ENCODE measurements at regions not wholly inside any gene's neighbourhood (a gene's known extent, or its start where the extent isn't known, plus 50 kb on each side); places are given as distances from the start of the nearest gene placed in this dataset.
"Not testable (repeated sequence)": the region's sequence is repeated elsewhere in the genome, so short reads cannot be mapped to it uniquely, and the experiment has no call there.

DNA sequence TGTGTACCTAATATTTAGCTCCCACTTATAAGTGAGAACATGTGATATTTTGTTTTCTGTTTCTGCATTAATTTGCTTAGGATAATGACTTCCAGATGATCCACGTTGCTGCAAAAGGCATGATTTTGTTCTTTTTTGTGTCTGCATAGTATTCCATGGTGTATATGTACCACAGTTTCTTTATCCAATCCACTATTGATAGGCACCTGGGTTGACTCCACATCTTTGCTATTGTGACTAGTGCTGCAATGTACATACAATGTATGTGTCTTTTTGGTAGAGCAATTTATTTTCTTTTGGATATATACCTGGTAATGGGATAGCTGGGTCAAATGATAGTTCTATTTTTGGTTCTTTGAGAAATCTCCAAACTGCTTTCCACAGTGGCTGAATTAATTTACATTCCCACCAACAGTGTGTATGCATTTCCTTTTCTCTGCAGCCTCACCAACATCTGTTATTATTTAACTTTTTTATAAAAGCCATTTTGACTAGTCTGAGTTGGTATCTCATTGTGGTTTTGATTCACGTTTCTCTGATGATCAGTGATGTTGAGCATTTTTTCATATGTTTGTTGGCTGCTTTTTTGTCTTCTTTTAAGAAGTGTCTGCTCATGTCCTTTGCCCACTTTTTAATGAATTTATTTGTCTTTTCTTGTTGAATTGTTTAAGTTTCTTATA lies 102.8 kb upstream of the GAS1 start:
- DNase-seq = not testable (repeated sequence)

DNA sequence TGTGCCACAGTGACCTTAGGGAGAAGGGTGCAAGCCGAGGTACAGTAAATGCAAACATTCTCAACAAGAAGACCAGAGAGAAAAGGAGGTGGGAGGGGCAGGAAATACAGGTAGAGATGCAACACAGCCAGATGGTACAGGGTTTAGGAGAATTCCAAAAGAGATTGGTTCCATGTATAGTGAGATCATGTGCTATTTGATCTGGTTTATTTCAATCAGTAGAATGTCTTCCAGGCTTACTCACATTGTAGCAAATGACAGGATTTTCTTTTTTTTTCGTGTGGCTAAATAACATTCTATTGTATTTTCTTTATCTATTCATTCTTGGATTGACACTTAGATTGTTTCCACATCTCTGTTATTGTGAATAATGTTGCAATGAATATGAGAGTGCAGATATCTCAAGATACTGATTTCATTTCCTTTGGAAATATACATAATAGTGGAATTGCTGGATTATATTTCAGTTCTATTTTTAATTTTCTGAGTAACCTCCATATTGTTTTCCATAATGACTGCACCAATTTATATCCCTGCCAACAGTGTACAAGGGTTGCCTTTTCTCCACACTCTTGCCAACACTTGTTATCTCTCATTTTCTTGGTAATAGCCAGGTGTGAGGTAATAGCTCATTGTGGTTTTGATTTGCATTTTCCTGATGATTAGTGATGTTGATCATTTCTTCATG lies 107.8 kb upstream of the GAS1 start:
- no peak for DNase-seq

DNA sequence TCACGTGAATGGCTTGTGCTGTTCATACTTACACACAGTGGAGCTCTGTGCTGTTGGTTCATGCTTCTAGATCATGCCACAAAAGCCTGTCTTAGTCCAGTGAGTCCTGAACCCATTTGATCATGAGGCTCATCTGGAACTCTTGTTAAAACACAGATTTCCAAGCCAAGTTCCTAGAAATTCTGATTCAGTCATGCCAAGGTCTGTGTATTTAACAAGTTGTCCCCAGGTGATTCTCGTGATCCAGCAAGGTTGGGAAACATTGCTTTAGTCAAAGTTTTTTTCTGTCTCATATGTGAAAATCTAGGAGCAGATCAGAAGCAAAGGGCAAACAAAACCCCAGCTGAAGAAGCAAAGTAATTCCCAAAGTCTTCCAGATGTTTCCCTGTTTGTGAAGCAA lies 112.5 kb upstream of the GAS1 start:
- DNase-seq = no peak

DNA sequence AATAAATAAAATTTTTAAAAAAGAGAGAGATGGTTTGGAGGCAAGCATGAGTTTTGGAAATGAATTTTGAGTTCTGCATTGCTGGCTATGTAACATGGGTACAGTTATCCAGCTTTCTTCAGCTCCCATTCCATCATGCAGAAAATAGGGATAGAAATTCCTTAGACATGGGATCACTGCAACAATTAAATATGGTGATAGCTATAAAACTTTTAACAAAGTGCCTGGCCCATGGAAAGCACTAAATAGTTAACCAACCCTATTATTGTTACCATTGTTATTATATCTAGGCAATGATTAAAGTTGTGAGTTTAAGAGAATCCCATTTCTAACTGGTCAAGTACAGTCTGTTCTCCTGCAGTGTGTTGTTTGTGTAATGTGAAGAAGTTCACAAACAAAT lies 115.4 kb upstream of the GAS1 start:
- DNase-seq = no peak

DNA sequence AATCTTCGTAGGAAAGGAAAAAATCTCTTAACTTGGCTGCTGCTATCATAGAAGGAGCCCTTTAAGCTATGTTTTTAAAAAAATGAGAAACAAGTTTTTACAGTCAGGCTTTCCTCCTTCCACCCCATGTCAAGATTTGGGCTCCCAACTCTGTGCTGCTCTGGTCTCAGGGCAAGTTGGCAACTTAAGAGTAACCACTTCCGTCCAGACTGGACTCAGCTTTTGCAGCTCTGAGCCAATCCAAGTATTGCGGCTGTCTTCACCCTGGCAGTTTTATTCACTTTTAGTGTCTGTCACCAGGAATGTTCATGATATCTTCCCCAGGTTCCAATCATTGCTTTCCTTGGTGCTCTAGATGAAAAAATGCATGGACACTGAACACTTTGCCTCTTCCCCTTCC lies 115.9 kb upstream of the GAS1 start:
- no peak for DNase-seq

DNA sequence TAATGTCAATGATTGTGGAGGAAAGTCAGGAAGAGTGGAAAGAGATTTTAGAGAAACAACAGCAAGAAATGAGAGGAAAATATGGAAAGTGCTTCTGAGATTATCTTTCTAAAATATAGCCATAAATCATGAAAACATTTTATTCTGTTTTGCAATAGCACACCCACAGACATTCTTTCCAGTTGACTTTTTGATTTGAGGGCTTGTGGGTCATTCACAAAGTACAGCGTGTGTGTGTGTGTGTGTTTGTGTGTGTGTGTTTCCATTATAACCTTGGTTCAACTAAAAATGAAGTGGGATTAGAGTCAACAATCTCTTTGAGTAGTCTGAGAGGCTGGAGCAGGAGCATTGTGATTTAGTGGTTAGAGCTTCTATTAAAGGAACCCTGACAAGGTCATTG lies 116.6 kb upstream of the GAS1 start:
- no peak for DNase-seq

DNA sequence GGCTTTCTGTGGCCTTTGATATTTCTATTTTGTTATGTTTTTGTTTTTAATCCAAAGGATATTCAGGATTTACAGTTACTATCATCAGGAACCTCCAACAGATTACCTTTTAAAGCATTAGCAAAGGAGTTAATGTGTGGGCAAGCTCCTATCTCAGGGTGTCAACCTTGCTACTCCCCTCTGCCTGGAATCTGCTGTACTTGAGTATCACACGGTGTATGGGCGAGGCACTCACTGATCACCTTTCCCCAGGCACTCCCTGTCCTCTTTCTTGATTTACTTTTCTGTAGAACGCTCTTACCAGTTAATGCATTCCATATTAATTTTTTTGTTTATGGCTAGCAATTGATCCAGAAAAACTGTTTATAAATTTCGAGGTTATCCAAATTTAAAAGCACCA lies 117.0 kb upstream of the GAS1 start:
- no peak for DNase-seq

DNA sequence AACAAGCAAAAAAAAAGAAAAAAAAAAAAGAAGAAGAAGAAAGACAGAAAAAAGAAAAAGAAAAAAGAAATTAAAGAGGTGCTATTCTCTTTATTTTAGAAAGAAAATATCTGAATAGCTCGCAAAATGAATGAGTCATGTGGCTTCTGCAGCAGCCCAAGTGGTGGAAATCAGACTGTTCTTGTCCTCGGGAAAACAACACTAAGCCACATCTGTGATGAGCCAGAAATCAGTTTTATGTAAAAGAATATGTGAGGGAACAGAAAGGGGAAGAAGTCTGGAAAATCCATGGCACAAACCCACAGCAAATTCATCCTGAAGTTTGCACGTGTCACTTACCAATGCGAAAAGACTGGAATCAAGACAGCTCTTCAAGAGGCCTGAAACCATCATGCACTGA lies 118.7 kb upstream of the GAS1 start:
- DNase-seq = no peak

DNA sequence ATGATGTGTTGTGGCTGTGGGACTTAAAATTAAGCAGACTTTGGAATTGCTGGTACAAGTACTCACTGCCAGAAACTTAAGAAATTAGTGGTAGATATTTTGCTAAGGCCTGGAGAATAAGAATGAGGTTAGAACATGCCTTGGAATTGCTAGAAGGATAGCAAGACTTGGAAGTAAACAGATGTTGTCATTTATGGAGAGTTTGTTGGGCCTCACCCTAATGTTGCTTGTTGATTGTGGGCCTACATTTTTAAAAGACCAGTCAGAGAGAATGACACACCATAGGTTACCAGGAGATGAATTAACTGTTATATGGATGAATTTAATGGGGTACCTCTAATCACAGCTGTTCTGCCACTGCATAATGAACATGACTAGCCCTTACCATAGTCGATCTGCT lies 120.1 kb upstream of the GAS1 start:
- no peak for DNase-seq

DNA sequence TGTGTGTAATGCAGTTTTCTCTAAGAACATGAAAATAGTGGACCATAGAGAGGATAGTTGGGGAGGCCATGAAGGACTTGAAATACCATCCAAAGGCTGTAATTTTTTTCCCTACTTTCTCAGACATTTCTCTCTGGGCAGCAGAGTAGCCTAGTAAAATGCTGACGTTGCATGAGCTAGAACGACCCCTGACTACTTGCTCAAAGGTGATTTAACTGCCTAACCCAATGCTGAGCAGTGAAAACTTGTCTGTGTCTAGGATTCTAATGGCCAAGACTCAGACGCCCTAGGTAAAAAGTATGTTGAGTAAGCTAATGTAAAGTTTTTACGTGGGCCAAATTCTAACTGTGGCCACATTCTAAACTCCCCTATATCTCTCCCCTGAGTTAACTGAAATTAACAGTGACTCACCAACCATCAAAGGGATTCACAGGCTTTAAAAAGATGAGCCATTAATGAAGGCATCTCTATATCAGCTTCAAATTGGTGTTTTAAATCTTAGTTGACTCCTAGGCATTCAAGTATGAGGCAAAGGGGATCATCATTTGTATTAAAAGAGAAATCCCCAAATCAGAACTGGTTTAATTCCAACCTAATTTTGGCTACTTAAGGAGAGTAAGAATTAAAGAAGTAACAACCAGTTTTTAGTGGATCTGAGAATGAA lies 121.0 kb upstream of the GAS1 start:
- no peak for DNase-seq

DNA sequence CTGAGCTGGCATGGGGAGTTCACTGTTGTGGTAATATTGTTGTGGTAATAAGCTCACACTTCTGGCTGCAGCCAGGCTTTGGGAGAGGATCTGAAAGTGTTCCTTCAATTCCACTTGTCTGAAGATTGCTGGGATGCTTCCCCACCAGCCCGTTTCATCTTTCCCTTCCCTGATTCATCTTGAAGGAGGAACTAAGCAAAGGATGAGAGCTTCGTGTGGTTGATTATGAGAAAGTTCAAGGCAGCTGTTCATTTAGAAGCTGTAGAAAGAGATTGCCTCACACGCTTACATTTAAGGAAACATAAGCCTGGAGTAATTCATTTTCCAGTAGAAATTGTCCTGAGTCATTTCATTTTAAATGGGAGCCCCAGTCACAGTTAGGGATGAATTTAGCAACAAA lies 122.4 kb upstream of the GAS1 start:
- no peak for DNase-seq

DNA sequence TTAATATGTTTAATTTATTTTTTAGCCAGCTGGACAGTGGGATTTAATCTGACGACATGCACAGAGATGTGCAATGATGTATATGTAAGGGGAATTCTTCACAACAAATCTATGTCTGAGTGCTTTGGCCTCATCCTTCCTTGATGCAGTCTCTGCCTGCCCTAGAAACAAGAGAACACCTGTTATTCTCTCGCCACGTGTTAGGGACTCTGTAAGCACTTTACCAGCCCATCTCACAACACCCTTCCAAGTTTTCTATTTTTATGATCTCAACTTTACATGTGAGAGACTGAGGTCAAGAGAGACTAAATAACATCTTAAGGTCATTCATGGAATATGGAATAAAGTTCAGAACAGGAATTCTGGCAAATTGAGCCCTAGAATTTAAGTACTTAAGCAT lies 123.0 kb upstream of the GAS1 start:
- no peak for DNase-seq

DNA sequence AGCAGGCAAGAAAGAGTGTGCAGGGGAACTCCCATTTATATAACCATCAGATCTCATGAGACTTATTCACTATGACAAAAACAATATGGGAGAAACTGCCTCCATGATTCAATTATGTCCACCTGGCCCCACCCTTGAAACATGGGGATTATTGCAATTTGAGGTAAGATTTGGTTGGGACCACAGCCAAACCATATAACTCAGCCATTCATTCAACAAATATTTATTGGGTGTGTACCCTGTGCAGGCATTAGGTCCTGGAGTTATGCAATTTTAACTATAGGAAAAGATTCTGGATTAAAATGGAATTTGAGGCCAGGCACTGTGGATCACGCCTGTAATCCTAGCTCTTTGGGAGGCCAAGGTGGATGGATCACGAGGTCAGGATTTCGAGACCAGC lies 124.2 kb upstream of the GAS1 start:
- no peak for DNase-seq

DNA sequence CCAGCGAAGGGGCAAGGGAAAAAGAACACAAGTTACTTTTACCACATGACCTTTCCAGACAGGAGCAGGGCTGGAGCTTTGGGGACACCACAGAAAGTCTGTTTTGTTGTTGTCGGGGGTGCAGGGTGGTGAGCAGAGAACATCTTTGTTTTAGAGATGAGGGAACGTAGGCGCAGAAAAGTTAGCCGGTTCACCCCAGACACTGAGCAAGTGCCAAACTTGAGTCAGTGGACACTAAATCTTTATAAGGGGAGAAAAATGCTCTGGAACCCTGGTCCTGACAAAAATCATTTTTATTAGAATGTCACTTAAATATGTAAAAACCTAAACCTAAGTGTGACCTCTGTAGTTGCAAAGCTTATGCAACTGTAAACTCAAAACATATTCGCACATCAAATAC lies 126.4 kb upstream of the GAS1 start:
- DNase-seq = no peak

DNA sequence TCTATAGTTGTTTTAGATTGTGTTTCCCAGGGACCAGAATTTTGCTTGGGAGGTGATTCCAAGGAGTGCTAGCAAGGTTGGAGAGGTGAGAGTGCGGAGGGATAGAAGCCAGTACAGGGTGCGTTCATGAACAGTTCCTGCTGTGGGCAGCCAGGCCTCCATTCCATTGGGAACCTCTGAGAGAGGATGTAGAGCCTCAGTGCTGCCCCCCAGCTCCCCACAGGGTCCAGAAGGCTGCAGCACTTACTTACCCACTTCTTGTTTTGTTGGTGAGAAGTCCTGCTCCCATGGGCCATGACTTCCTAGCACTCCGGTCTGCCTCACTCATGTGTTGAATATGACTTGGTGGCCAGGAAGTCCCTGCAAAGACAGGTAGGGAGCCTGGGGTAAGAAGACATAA lies 128.2 kb upstream of the GAS1 start:
- DNase-seq = no peak

DNA sequence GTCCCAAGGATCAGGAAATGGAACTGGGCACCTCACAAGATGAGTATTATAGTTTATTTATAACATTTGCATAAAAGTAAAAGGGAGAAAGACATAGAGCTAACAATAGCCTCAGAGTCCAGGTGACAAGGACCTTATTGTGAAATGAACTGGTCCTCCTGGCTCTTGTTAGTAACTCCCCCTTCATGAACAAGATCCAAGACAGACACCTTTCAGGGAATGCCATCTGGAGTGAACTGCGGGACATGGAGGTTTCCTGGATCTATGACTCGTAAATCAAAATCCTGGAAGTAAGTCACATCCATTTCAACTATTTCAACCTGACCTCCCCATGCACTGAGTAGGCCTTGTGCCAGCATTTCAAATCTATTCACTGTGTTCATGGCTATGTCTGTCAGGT lies 129.5 kb upstream of the GAS1 start:
- DNase-seq = no peak

DNA sequence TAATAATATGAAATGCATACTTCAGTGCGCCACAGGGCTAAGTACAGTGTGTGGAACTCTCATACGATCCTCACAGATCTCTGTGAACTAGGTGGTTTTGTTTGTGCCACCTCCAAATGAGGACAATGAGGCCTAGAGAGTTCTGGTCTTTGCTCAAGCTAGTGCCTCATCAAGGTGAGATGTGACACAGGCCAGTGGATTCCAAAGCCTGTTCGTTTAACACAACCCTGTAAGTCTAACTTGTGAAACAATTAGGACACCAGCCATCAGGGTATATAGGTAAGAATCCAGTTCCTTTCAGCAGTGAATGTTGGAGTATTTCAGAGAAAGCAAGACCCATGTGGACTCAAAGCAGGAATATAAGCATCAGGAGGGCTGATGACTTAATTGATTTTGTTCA lies 130.7 kb upstream of the GAS1 start:
- no peak for DNase-seq

DNA sequence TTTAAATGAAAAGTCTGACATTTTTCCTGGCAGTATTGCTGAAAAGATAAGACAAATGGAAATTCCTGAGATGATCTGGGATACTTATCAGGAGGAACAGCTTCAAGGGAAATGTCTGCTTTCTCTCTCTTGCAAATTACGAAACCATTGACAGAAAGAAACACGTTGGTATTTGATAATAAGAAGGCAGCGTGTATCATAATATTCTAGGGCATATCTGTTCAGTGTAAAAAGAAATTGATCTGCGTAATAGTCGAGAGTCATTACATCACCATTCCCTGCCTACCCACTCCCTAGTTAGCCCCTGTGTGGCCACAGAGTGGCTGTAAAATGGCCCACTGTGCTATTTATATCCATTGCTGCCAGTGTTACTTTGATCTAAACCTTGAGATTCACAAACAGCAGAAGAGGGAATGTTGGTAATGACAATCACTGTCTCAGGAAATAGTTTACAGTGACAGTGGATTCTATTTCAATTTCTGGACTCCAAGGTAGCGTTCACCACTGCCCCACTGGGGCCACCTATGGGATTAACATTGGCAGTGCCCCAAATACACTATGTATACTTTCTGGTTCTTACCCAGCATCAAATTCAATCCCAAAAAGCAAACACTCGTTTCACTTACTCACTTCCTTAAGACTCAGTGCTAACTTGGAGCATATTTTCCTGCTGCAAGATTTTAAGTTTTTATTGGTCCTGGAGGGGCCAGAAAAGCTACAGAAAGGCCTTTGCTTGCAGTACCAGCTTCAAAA lies 133.4 kb upstream of the GAS1 start:
- DNase-seq = no peak

DNA sequence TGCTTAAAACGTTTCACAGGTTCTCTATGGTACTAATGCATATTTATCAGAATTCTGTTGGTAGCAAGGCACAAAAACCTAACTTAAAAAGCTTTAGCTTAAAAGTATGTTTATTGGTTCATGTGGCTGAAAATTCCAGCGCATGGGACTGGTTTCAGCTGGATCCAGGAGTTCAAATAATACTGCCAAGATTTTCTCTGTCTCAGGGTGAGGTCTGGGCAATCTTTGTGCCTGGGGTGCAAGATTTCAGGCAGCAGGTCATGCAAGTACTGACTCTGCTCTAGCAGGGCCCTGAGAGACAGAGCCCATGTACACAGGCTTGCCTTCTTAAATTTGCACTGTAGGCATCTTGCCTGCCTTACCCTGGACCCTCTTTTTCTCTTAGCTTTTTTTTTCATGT lies 134.2 kb upstream of the GAS1 start:
- DNase-seq = no peak

DNA sequence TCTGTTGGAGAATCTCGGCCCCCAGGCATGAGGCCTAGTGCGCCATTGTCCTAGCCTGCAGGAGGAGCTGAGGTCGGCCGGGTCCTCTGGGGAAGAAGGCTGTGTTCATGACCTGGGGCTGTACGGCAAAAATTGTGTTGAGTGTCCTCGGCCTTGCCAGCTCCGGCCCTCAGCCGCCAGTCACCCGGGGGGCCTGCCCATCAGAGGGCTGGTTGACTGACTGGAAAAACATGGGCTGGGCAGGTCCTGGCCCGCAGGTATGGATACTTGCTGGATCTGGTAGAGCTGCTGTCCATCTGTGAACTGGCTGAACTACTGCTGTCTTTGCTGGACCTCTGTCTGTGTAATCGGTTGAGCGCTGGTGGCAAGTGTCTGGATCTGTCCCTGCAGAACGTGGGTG lies 136.7 kb upstream of the GAS1 start:
- DNase-seq = no peak

DNA sequence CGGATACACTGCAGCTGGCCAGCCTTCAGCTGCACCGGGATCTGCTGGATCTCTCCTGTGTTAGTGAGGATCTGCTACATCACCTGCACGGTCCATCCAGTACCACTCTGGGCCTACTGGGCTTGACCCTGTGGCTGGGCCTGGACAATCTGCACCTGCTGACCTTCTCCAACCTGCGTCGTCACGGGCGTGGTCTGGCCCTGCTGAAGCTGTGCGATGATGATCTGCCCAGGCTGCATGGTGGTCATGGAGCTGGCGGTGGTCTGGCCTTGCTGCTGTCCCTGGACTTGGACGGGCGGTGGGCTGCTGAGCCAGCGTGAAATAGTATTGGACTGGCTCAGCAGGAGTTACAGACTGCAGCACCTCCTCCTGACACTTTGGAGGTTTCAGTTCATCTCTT lies 137.1 kb upstream of the GAS1 start:
- DNase-seq = no peak

DNA sequence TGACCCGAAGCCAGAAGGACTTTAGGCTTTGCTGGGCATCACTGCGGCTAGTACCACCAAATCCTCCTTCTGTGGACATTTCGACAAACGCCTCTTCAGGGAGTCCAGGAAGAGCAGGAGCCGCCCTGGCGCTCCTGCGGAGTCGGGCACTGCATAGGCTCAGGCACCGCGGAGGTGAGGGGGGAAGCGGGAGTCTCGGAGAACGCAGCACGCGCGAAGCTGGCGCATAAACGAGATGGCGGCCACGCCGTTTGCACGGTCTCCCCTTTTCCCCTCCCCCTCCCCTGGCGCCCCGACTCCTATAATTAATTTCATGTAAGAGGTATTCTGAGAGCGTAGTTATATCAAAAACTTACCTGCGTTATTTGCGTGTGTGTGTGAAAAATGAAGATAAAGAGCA lies 137.8 kb upstream of the GAS1 start:
- no peak for DNase-seq

DNA sequence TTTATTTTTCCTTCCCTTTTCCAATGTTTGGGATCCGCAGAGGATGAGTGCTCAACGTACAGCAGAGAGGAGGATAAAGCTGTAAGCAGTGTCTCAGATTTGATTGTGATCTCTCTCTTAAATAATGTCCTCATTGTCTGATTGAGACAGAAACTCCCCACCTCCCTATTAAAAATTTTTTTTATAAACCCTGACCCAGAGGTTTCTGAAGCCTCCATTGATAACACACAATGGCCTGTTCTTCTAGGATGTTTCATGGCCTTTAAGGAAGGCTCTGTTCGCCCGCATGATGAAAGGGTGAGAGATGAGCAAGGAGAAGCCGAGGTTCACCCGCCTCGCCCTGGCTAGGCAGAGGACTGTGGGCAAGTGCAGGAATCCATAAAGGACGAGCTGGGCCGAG lies 138.2 kb upstream of the GAS1 start:
- DNase-seq = no peak
